ENCODE measurements at regions not wholly inside any gene's neighbourhood (a gene's known extent, or its start where the extent isn't known, plus 50 kb on each side); places are given as distances from the start of the nearest gene placed in this dataset.

- H3K27me3 ChIP-seq (ENCODE audit: low read length): peaks cover 62% of the 10 kb centered on the region
- BruUV-seq (replicated peaks): no TSS peak
- H3K9ac ChIP-seq (ENCODE audit: low read length): no peak overlapping the region
- H3F3A ChIP-seq (ENCODE audit: low read length, unreplicated experiment): no peaks in the 10 kb centered on the region
- H3K4me2 ChIP-seq (ENCODE audit: low read length): no peak overlapping the region
- no peaks in the 10 kb centered on the region for H4K20me1 ChIP-seq (ENCODE audit: low read length)
- no peak overlapping the region for H2AFZ ChIP-seq (ENCODE audit: low read length)
- no peaks in the 10 kb centered on the region for H3K36me3 ChIP-seq (ENCODE audit: low read depth, low read length)
- H3K27ac ChIP-seq (ENCODE audit: low read length): no peak overlapping the region
- peaks cover 3% of the 10 kb centered on the region; the same call in 1 of the 2 replicates for H3K4me1 ChIP-seq (ENCODE audit: insufficient read depth, low read length)
- no peak overlapping the region for H3K4me3 ChIP-seq (ENCODE audit: low read length)
- no peak for TF ChIP-seq EZH2phosphoT487 (IDR thresholded peaks at IDR 0.05; ENCODE audit: borderline replicate concordance, low read length)
- no peak for TF ChIP-seq EZH2 (IDR thresholded peaks at IDR 0.05; ENCODE audit: low read length, unreplicated experiment)
- no peak for TF ChIP-seq CTCF (conservative IDR thresholded peaks at IDR 0.05; ENCODE audit: low read depth, low read length)
- no peaks in the 10 kb centered on the region for H3K9me3 ChIP-seq (ENCODE audit: low read length)
- intact Hi-C loops (cut with micrococcal nuclease): no loop called here
- DNase-seq: no peak
- ChIA-PET POLR2A (ENCODE audit: unreplicated experiment) (no interaction called here), CTCF (no interaction called here)
- no peak for ATAC-seq
- no peaks in the 10 kb centered on the region for H3K9me2 ChIP-seq (replicated peaks; ENCODE audit: low read length)
- no peaks in the 10 kb centered on the region for H3K79me2 ChIP-seq (ENCODE audit: low read length)
Measured at GRCh38 chr5:158159621-158160020, 300.7 kb upstream of the CLINT1 start.

- Histone ChIP-seq H4K20me1 (ENCODE audit: low read length) (no peaks in the 10 kb centered on the region), H3K79me2 (ENCODE audit: low read length) (no peaks in the 10 kb centered on the region), H3K4me3 (ENCODE audit: low read length) (no peak overlapping the region), H3K27me3 (ENCODE audit: low read length) (peaks cover 48% of the 10 kb centered on the region), H3K9me3 (ENCODE audit: low read length) (no peaks in the 10 kb centered on the region), H3F3A (ENCODE audit: low read length, unreplicated experiment) (no peaks in the 10 kb centered on the region), H3K4me1 (ENCODE audit: insufficient read depth, low read length) (peaks cover 6% of the 10 kb centered on the region; the same call in 1 of the 2 replicates), H2AFZ (ENCODE audit: low read length) (no peak overlapping the region), H3K9me2 (replicated peaks; ENCODE audit: low read length) (no peaks in the 10 kb centered on the region), H3K9ac (ENCODE audit: low read length) (no peak overlapping the region), H3K27ac (ENCODE audit: low read length) (no peak overlapping the region), H3K36me3 (ENCODE audit: low read depth, low read length) (no peaks in the 10 kb centered on the region), H3K4me2 (ENCODE audit: low read length) (no peak overlapping the region)
- BruUV-seq (replicated peaks): no TSS peak
- no peak for ATAC-seq
- DNase-seq: no peak
- TF ChIP-seq EZH2phosphoT487 (IDR thresholded peaks at IDR 0.05; ENCODE audit: borderline replicate concordance, low read length): no peak
- TF ChIP-seq EZH2 (IDR thresholded peaks at IDR 0.05; ENCODE audit: low read length, unreplicated experiment): no peak
- TF ChIP-seq CTCF (conservative IDR thresholded peaks at IDR 0.05; ENCODE audit: low read depth, low read length): no peak
- POLR2A ChIA-PET (ENCODE audit: unreplicated experiment): no interaction called here
- CTCF ChIA-PET: no interaction called here
- intact Hi-C loops (cut with micrococcal nuclease): no loop called here
Measured at GRCh38 chr5:158155811-158156505, 297.0 kb upstream of the CLINT1 start.

- no peaks in the 10 kb centered on the region for H3K9me2 ChIP-seq (replicated peaks; ENCODE audit: low read length)
- no peaks in the 10 kb centered on the region for H3F3A ChIP-seq (ENCODE audit: low read length, unreplicated experiment)
- no peaks in the 10 kb centered on the region for H3K79me2 ChIP-seq (ENCODE audit: low read length)
- H4K20me1 ChIP-seq (ENCODE audit: low read length): no peaks in the 10 kb centered on the region
- peaks cover 47% of the 10 kb centered on the region for H3K27me3 ChIP-seq (ENCODE audit: low read length)
- no peak overlapping the region for H3K4me3 ChIP-seq (ENCODE audit: low read length)
- no peak overlapping the region for H2AFZ ChIP-seq (ENCODE audit: low read length)
- no TSS peak for BruUV-seq (replicated peaks)
- H3K27ac ChIP-seq (ENCODE audit: low read length): no peak overlapping the region
- no peak overlapping the region for H3K4me2 ChIP-seq (ENCODE audit: low read length)
- peaks cover 6% of the 10 kb centered on the region; the same call in 1 of the 2 replicates for H3K4me1 ChIP-seq (ENCODE audit: insufficient read depth, low read length)
- intact Hi-C loops (cut with micrococcal nuclease): no loop called here
- POLR2A ChIA-PET (ENCODE audit: unreplicated experiment): no interaction called here
- no peaks in the 10 kb centered on the region for H3K36me3 ChIP-seq (ENCODE audit: low read depth, low read length)
- TF ChIP-seq EZH2 (IDR thresholded peaks at IDR 0.05; ENCODE audit: low read length, unreplicated experiment): no peak
- no peak for TF ChIP-seq EZH2phosphoT487 (IDR thresholded peaks at IDR 0.05; ENCODE audit: borderline replicate concordance, low read length)
- TF ChIP-seq CTCF (conservative IDR thresholded peaks at IDR 0.05; ENCODE audit: low read depth, low read length): no peak
- no peak for ATAC-seq
- no peaks in the 10 kb centered on the region for H3K9me3 ChIP-seq (ENCODE audit: low read length)
- DNase-seq: no peak
- CTCF ChIA-PET: no interaction called here
- no peak overlapping the region for H3K9ac ChIP-seq (ENCODE audit: low read length)
Measured at GRCh38 chr5:158155067-158155466, 296.1 kb upstream of the CLINT1 start.

All from PC-3 (cell line).